ENCODE measurements at regions not wholly inside any gene's neighbourhood (a gene's known extent, or its start where the extent isn't known, plus 50 kb on each side); places are given as distances from the start of the nearest gene placed in this dataset.

- no peak for DNase-seq (ENCODE audit: low read depth in 2 of 2)
Measured at GRCh38 chr11:129590753-129591475, 215.3 kb downstream of the BARX2 start.

- no peak for DNase-seq (ENCODE audit: low read depth in 2 of 2)
Measured at GRCh38 chr11:129591527-129591926, 215.9 kb downstream of the BARX2 start.

- DNase-seq (ENCODE audit: low read depth in 2 of 2) = no peak
Measured at GRCh38 chr11:129592191-129592590, 216.5 kb downstream of the BARX2 start.

- DNase-seq (ENCODE audit: low read depth in 2 of 2) = no peak
Measured at GRCh38 chr11:129593098-129593497, 217.4 kb downstream of the BARX2 start.

- no peak for DNase-seq (ENCODE audit: low read depth in 2 of 2)
Measured at GRCh38 chr11:129595038-129595962, 219.7 kb downstream of the BARX2 start.

GRCh38 chr11:129596351-129596750, 219.3 kb upstream of the TMEM45B start:
- no peak for DNase-seq (ENCODE audit: low read depth in 2 of 2)

- no peak for DNase-seq (ENCODE audit: low read depth in 2 of 2)
Measured at GRCh38 chr11:129598378-129598777, 217.3 kb upstream of the TMEM45B start.

- no peak for DNase-seq (ENCODE audit: low read depth in 2 of 2)
Measured at GRCh38 chr11:129605815-129606214, 209.8 kb upstream of the TMEM45B start.

- no peak for DNase-seq (ENCODE audit: low read depth in 2 of 2)
Measured at GRCh38 chr11:129608711-129609110, 206.9 kb upstream of the TMEM45B start.

- DNase-seq (ENCODE audit: low read depth in 2 of 2) = no peak
Measured at GRCh38 chr11:129610125-129610524, 205.5 kb upstream of the TMEM45B start.

- DNase-seq (ENCODE audit: low read depth in 2 of 2) = no peak
Measured at GRCh38 chr11:129610545-129610944, 205.1 kb upstream of the TMEM45B start.

- DNase-seq (ENCODE audit: low read depth in 2 of 2) = no peak
Measured at GRCh38 chr11:129611661-129612446, 203.8 kb upstream of the TMEM45B start.

GRCh38 chr11:129612447-129612961, 203.1 kb upstream of the TMEM45B start:
- no peak for DNase-seq (ENCODE audit: low read depth in 2 of 2)

GRCh38 chr11:129613071-129613470, 202.6 kb upstream of the TMEM45B start:
- no peak for DNase-seq (ENCODE audit: low read depth in 2 of 2)

GRCh38 chr11:129614256-129614944, 201.2 kb upstream of the TMEM45B start:
- DNase-seq (ENCODE audit: low read depth in 2 of 2) = no peak

- DNase-seq (ENCODE audit: low read depth in 2 of 2) = no peak
Measured at GRCh38 chr11:129618046-129618569, 197.5 kb upstream of the TMEM45B start.

- DNase-seq (ENCODE audit: low read depth in 2 of 2) = no peak
Measured at GRCh38 chr11:129620237-129621104, 195.2 kb upstream of the TMEM45B start.

GRCh38 chr11:129625930-129626329, 189.7 kb upstream of the TMEM45B start:
- DNase-seq (ENCODE audit: low read depth in 2 of 2) = no peak

GRCh38 chr11:129631201-129631600, 184.4 kb upstream of the TMEM45B start:
- DNase-seq (ENCODE audit: low read depth in 2 of 2) = no peak

- no peak for DNase-seq (ENCODE audit: low read depth in 2 of 2)
Measured at GRCh38 chr11:129636926-129637325, 178.7 kb upstream of the TMEM45B start.
